Osteoblast (primary cell): ENCODE measurements at regions not wholly inside any gene's neighbourhood (a gene's known extent, or its start where the extent isn't known, plus 50 kb on each side); places are given as distances from the start of the nearest gene placed in this dataset.

Experiments used
- DNase-seq: peaks from one replicate; pipeline ENCODE4 v3.0.0; 2011; ENCODE audit warnings: low spot score, mixed read lengths; ENCODE audit not compliant: insufficient read length; ENCODE audit errors: missing footprints
- H2AFZ ChIP-seq: 2 replicates; pipeline ENCODE4 v1.6.0; 2011; ENCODE audit warnings: mild to moderate bottlenecking, low read length
- H3K27ac ChIP-seq: 2 replicates; pipeline ENCODE4 v1.5.1; 2011; ENCODE audit warnings: mild to moderate bottlenecking, low read depth, low read length, moderate library complexity
- H3K27me3 ChIP-seq: 2 replicates; pipeline ENCODE4 v1.6.0; 2012; ENCODE audit warnings: mild to moderate bottlenecking, control low read depth, inconsistent platforms, low read length, moderate library complexity; ENCODE audit not compliant: insufficient read depth
- H3K36me3 ChIP-seq: 2 replicates; pipeline ENCODE4 v1.5.1; 2011; ENCODE audit warnings: mild to moderate bottlenecking, low read length, control low read depth, moderate library complexity; ENCODE audit not compliant: insufficient read depth
- H3K4me1 ChIP-seq: 2 replicates; pipeline ENCODE4 v1.5.1; 2011; ENCODE audit warnings: mild to moderate bottlenecking, low read length, control low read depth, moderate library complexity; ENCODE audit not compliant: insufficient read depth
- H3K4me2 ChIP-seq: 2 replicates; pipeline ENCODE4 v1.6.0; 2011; ENCODE audit warnings: mild to moderate bottlenecking, low read length; ENCODE audit not compliant: insufficient read depth
- H3K4me3 ChIP-seq: fragments of 200-600 bp; sonication (generic); 3 replicates; pipeline ENCODE4 v1.5.1; 2012; ENCODE audit warnings: mild to moderate bottlenecking, low read length, inconsistent platforms; ENCODE audit not compliant: insufficient read depth
- H3K79me2 ChIP-seq: 2 replicates; pipeline ENCODE4 v1.6.0; 2012; ENCODE audit warnings: mild to moderate bottlenecking, low read length, control low read depth, inconsistent platforms; ENCODE audit not compliant: insufficient read depth
- H3K9me3 ChIP-seq: 2 replicates; pipeline ENCODE4 v1.5.1; 2011; ENCODE audit warnings: low read depth, low read length, control low read depth
- H4K20me1 ChIP-seq: 2 replicates; pipeline ENCODE4 v1.6.0; 2012; ENCODE audit warnings: mild to moderate bottlenecking, low read length, control low read depth; ENCODE audit not compliant: insufficient read depth
- TF ChIP-seq, protein P1 (sequence below): IDR thresholded peaks from 2 replicates; pipeline ENCODE4 v1.5.1; 2011; ENCODE audit warnings: mild to moderate bottlenecking, low read depth, low read length, moderate library complexity; ENCODE audit errors: extremely low read depth

DNA sequence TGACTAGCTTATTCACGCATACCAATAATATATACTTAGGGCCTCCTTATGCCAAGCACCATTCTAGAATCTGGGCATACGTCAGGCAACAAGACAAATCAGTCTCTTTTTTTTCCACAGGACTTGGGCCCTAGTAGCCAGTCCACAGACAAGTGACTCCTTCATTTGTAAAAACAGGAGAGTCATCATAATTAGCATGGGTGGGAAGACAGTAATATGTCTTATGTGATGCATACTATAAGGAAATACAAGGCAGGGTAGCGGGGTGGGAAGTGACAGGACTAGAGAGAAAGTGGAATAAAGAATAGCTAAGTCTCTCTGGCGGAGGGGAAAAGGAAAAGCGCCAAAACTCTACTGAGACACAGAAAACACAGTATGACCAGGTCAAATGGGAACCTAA is 439.6 kb upstream of the MDFIC2 start:
- DNase-seq = no peak
- no peak overlapping the region for H2AFZ ChIP-seq
- no peaks in the 10 kb centered on the region for H3K4me1 ChIP-seq
- TF ChIP-seq, protein P1, sequence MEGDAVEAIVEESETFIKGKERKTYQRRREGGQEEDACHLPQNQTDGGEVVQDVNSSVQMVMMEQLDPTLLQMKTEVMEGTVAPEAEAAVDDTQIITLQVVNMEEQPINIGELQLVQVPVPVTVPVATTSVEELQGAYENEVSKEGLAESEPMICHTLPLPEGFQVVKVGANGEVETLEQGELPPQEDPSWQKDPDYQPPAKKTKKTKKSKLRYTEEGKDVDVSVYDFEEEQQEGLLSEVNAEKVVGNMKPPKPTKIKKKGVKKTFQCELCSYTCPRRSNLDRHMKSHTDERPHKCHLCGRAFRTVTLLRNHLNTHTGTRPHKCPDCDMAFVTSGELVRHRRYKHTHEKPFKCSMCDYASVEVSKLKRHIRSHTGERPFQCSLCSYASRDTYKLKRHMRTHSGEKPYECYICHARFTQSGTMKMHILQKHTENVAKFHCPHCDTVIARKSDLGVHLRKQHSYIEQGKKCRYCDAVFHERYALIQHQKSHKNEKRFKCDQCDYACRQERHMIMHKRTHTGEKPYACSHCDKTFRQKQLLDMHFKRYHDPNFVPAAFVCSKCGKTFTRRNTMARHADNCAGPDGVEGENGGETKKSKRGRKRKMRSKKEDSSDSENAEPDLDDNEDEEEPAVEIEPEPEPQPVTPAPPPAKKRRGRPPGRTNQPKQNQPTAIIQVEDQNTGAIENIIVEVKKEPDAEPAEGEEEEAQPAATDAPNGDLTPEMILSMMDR = no peak
- H3K27me3 ChIP-seq = no peaks in the 10 kb centered on the region
- H3K79me2 ChIP-seq = no peaks in the 10 kb centered on the region
- H3K4me3 ChIP-seq = no peak overlapping the region
- no peak overlapping the region for H3K4me2 ChIP-seq
- H3K36me3 ChIP-seq = no peaks in the 10 kb centered on the region
- H3K9me3 ChIP-seq = no peaks in the 10 kb centered on the region
- no peaks in the 10 kb centered on the region for H4K20me1 ChIP-seq
- no peak overlapping the region for H3K27ac ChIP-seq

DNA sequence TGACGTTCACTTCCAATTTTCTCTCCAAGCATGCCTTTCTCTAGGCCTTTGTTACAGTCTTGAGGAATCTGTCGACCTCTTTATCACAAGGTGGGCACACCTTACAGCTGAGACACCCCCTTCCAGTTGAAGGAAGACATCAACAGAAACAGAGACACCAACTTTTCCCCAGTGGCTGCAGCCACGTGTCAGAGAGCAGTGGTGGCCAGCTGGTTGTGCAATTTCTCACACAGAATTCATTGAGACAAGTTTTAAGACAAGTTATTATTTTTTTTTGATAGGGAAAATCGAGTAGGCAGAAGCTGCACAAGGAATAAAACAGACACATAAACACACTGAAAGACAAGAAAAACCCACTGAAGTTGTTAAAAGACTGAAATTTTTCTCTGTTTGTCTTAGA is 436.7 kb upstream of the MDFIC2 start:
- Histone ChIP-seq H4K20me1 (no peaks in the 10 kb centered on the region), H3K4me1 (no peaks in the 10 kb centered on the region), H3K79me2 (no peaks in the 10 kb centered on the region), H3K4me2 (no peak overlapping the region), H3K27ac (no peak overlapping the region), H3K9me3 (no peaks in the 10 kb centered on the region), H3K27me3 (no peaks in the 10 kb centered on the region), H2AFZ (no peak overlapping the region), H3K4me3 (no peak overlapping the region), H3K36me3 (no peaks in the 10 kb centered on the region)
- no peak for DNase-seq
- TF ChIP-seq, protein P1 = no peak

DNA sequence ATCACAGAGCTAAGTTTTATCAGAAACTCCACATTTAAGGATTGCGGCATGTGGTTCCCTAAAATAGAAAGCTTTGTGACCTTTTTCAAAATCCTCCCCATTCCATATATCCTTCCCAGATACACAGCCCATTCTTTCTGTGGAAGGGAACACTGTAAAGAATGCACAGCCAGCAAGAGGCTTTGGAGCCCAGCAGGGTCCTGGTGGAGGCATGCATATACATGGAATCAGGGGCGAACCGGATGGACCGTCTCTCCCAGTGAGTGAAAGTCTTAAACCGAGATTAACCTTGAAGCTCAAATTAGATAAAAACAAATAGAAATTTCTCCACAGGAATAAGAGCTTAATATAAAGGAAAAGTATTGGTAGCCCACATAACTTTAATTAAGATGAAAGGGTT is 436.2 kb upstream of the MDFIC2 start:
- H3K27ac ChIP-seq = no peak overlapping the region
- H4K20me1 ChIP-seq = no peaks in the 10 kb centered on the region
- H3K4me2 ChIP-seq = no peak overlapping the region
- H3K79me2 ChIP-seq = no peaks in the 10 kb centered on the region
- no peaks in the 10 kb centered on the region for H3K4me1 ChIP-seq
- H3K9me3 ChIP-seq = no peaks in the 10 kb centered on the region
- no peaks in the 10 kb centered on the region for H3K27me3 ChIP-seq
- no peak for DNase-seq
- no peaks in the 10 kb centered on the region for H3K36me3 ChIP-seq
- TF ChIP-seq, protein P1 = no peak
- H3K4me3 ChIP-seq = no peak overlapping the region
- no peak overlapping the region for H2AFZ ChIP-seq

DNA sequence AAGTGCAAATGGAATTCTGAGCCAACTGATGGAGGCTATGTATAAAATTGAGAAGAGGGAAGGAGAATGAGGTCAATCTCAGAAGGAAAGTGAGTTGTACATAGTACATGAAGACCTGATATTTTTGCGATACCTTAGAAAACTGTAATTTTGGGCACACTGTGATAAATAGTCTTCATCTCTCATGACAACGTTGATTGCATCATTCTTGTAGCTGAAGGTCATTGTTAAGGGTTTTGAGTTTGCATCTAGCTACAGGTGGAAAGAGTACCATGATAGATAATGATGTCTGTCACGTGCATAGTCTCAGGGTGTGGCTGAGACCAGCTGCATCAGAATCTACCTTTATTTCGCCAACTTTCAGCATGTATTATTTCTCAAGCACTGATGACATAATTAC is 435.4 kb upstream of the MDFIC2 start:
- Histone ChIP-seq H3K4me3 (no peak overlapping the region), H3K4me1 (no peaks in the 10 kb centered on the region), H2AFZ (no peak overlapping the region), H3K36me3 (no peaks in the 10 kb centered on the region), H3K79me2 (no peaks in the 10 kb centered on the region), H4K20me1 (no peaks in the 10 kb centered on the region), H3K4me2 (no peak overlapping the region), H3K27me3 (no peaks in the 10 kb centered on the region), H3K27ac (no peak overlapping the region), H3K9me3 (no peaks in the 10 kb centered on the region)
- TF ChIP-seq, protein P1 = no peak
- no peak for DNase-seq
